Ishikawa (cell line): ENCODE measurements at regions not wholly inside any gene's neighbourhood (a gene's known extent, or its start where the extent isn't known, plus 50 kb on each side); places are given as distances from the start of the nearest gene placed in this dataset.

Experiments used
- EP300 ChIP-seq: IDR thresholded peaks from 2 replicates; pipeline ENCODE4 v1.6.1; 2012; ENCODE audit warnings: borderline replicate concordance
- MAX ChIP-seq: IDR thresholded peaks from 2 replicates; pipeline ENCODE4 v1.6.1; 2012
- TEAD4 ChIP-seq: IDR thresholded peaks from 2 replicates; pipeline ENCODE4 v1.6.1; 2012

GRCh38 chrX:10314530-10315104 lies 157.8 kb downstream of the CLCN4 start:
- TF ChIP-seq TEAD4 = no peak
- TF ChIP-seq MAX = no peak
- TF ChIP-seq EP300 = no peak
